ENCODE measurements at regions not wholly inside any gene's neighbourhood (a gene's known extent, or its start where the extent isn't known, plus 50 kb on each side); places are given as distances from the start of the nearest gene placed in this dataset.

DNA sequence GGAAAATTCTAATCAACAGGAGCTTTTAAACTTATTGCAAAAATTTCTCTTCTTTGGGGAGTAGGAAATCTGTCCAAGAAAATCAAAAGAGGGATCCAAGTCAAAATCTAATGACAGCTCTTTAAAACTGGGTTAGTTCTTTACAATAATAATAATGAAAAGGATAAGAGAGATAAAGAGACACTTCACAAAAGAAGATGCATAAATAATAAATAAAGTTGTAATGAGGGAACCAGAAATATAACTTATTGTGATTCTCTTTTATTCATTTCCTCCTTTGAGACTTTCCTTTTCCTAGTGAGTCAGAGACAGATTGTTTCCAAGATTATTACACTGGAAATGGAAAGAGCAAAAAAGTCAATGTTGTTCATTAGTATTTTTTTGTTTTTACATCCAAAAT, 1029.3 kb downstream of the PCDH17 start:
- ATAC-seq, result no peak
- ChIA-PET POLR2A (no interaction called here), CTCF (no interaction called here)
- Mint-ChIP-seq H3K27me3 (ENCODE audit: low read depth) (no peaks in the 10 kb centered on the region), H3K9me3 (peaks cover 4% of the 10 kb centered on the region; the same call in 1 of the 2 replicates), H3K4me3 (no peak overlapping the region), H3K36me3 (no peaks in the 10 kb centered on the region), H3K27ac (no peak overlapping the region), H3K4me1 (peaks cover 8% of the 10 kb centered on the region; the same call in 1 of the 2 replicates)
- TF ChIP-seq, protein P1, sequence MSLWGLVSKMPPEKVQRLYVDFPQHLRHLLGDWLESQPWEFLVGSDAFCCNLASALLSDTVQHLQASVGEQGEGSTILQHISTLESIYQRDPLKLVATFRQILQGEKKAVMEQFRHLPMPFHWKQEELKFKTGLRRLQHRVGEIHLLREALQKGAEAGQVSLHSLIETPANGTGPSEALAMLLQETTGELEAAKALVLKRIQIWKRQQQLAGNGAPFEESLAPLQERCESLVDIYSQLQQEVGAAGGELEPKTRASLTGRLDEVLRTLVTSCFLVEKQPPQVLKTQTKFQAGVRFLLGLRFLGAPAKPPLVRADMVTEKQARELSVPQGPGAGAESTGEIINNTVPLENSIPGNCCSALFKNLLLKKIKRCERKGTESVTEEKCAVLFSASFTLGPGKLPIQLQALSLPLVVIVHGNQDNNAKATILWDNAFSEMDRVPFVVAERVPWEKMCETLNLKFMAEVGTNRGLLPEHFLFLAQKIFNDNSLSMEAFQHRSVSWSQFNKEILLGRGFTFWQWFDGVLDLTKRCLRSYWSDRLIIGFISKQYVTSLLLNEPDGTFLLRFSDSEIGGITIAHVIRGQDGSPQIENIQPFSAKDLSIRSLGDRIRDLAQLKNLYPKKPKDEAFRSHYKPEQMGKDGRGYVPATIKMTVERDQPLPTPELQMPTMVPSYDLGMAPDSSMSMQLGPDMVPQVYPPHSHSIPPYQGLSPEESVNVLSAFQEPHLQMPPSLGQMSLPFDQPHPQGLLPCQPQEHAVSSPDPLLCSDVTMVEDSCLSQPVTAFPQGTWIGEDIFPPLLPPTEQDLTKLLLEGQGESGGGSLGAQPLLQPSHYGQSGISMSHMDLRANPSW (CRISPR knock-in tag; conservative IDR thresholded peaks at IDR 0.05; ENCODE audit: low read depth), result no peak
- TF ChIP-seq, protein P2, sequence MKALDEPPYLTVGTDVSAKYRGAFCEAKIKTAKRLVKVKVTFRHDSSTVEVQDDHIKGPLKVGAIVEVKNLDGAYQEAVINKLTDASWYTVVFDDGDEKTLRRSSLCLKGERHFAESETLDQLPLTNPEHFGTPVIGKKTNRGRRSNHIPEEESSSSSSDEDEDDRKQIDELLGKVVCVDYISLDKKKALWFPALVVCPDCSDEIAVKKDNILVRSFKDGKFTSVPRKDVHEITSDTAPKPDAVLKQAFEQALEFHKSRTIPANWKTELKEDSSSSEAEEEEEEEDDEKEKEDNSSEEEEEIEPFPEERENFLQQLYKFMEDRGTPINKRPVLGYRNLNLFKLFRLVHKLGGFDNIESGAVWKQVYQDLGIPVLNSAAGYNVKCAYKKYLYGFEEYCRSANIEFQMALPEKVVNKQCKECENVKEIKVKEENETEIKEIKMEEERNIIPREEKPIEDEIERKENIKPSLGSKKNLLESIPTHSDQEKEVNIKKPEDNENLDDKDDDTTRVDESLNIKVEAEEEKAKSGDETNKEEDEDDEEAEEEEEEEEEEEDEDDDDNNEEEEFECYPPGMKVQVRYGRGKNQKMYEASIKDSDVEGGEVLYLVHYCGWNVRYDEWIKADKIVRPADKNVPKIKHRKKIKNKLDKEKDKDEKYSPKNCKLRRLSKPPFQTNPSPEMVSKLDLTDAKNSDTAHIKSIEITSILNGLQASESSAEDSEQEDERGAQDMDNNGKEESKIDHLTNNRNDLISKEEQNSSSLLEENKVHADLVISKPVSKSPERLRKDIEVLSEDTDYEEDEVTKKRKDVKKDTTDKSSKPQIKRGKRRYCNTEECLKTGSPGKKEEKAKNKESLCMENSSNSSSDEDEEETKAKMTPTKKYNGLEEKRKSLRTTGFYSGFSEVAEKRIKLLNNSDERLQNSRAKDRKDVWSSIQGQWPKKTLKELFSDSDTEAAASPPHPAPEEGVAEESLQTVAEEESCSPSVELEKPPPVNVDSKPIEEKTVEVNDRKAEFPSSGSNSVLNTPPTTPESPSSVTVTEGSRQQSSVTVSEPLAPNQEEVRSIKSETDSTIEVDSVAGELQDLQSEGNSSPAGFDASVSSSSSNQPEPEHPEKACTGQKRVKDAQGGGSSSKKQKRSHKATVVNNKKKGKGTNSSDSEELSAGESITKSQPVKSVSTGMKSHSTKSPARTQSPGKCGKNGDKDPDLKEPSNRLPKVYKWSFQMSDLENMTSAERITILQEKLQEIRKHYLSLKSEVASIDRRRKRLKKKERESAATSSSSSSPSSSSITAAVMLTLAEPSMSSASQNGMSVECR (CRISPR knock-in tag; IDR thresholded peaks at IDR 0.05; ENCODE audit: borderline replicate concordance), result no peak
- TF ChIP-seq, protein P3, sequence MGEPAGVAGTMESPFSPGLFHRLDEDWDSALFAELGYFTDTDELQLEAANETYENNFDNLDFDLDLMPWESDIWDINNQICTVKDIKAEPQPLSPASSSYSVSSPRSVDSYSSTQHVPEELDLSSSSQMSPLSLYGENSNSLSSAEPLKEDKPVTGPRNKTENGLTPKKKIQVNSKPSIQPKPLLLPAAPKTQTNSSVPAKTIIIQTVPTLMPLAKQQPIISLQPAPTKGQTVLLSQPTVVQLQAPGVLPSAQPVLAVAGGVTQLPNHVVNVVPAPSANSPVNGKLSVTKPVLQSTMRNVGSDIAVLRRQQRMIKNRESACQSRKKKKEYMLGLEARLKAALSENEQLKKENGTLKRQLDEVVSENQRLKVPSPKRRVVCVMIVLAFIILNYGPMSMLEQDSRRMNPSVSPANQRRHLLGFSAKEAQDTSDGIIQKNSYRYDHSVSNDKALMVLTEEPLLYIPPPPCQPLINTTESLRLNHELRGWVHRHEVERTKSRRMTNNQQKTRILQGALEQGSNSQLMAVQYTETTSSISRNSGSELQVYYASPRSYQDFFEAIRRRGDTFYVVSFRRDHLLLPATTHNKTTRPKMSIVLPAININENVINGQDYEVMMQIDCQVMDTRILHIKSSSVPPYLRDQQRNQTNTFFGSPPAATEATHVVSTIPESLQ (CRISPR knock-in tag; IDR thresholded peaks at IDR 0.05), result no peak
- no peak for TF ChIP-seq ZNF232 (CRISPR knock-in tag; IDR thresholded peaks at IDR 0.05)
- no peak for DNase-seq (ENCODE audit: low spot score)

DNA sequence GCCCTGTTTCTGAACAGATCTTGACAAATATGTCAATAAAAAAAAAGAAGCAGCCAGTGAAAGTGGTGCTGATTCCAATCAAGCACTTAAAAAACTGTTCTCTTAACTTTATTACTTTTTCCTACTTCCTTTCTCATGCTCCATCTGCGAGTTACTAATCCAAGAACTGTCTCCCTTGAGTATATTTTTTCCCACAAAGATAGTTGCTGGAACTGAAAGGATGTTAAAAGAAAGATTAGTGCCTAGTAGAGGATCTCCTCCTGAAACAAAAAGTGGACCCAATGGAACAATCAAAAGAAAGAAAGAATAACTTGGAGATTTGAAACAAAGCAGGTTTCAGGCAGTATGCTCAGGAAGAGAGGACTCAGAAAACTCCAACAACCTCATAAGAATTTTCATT, 1034.8 kb downstream of the PCDH17 start:
- DNase-seq (ENCODE audit: low spot score) (no peak), ATAC-seq (no peak)
- Mint-ChIP-seq H3K36me3 (no peaks in the 10 kb centered on the region), H3K27ac (no peak overlapping the region), H3K27me3 (ENCODE audit: low read depth) (no peaks in the 10 kb centered on the region), H3K4me3 (no peak overlapping the region), H3K9me3 (no peaks in the 10 kb centered on the region), H3K4me1 (peaks cover 9% of the 10 kb centered on the region)
- TF ChIP-seq PRRX2 (CRISPR knock-in tag; IDR thresholded peaks at IDR 0.05), result no peak
- TF ChIP-seq ZNF416 (CRISPR knock-in tag; IDR thresholded peaks at IDR 0.05), result no peak
- no peak for TF ChIP-seq GTF2I (CRISPR knock-in tag; conservative IDR thresholded peaks at IDR 0.05)
- no peak for TF ChIP-seq ZNF317 (CRISPR knock-in tag; IDR thresholded peaks at IDR 0.05; ENCODE audit: borderline replicate concordance, low read depth)
- TF ChIP-seq, protein P4, sequence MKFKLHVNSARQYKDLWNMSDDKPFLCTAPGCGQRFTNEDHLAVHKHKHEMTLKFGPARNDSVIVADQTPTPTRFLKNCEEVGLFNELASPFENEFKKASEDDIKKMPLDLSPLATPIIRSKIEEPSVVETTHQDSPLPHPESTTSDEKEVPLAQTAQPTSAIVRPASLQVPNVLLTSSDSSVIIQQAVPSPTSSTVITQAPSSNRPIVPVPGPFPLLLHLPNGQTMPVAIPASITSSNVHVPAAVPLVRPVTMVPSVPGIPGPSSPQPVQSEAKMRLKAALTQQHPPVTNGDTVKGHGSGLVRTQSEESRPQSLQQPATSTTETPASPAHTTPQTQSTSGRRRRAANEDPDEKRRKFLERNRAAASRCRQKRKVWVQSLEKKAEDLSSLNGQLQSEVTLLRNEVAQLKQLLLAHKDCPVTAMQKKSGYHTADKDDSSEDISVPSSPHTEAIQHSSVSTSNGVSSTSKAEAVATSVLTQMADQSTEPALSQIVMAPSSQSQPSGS (CRISPR knock-in tag; IDR thresholded peaks at IDR 0.05; ENCODE audit: borderline replicate concordance, low read depth), result no peak
- TF ChIP-seq ZNF423 (CRISPR knock-in tag; IDR thresholded peaks at IDR 0.05), result no peak
- no peak for TF ChIP-seq ZNF121 (CRISPR knock-in tag; IDR thresholded peaks at IDR 0.05)
- TF ChIP-seq, protein P3 (CRISPR knock-in tag; IDR thresholded peaks at IDR 0.05), result no peak
- TF ChIP-seq ESRRA (CRISPR knock-in tag; IDR thresholded peaks at IDR 0.05; ENCODE audit: borderline replicate concordance), result no peak
- TF ChIP-seq, protein P5, sequence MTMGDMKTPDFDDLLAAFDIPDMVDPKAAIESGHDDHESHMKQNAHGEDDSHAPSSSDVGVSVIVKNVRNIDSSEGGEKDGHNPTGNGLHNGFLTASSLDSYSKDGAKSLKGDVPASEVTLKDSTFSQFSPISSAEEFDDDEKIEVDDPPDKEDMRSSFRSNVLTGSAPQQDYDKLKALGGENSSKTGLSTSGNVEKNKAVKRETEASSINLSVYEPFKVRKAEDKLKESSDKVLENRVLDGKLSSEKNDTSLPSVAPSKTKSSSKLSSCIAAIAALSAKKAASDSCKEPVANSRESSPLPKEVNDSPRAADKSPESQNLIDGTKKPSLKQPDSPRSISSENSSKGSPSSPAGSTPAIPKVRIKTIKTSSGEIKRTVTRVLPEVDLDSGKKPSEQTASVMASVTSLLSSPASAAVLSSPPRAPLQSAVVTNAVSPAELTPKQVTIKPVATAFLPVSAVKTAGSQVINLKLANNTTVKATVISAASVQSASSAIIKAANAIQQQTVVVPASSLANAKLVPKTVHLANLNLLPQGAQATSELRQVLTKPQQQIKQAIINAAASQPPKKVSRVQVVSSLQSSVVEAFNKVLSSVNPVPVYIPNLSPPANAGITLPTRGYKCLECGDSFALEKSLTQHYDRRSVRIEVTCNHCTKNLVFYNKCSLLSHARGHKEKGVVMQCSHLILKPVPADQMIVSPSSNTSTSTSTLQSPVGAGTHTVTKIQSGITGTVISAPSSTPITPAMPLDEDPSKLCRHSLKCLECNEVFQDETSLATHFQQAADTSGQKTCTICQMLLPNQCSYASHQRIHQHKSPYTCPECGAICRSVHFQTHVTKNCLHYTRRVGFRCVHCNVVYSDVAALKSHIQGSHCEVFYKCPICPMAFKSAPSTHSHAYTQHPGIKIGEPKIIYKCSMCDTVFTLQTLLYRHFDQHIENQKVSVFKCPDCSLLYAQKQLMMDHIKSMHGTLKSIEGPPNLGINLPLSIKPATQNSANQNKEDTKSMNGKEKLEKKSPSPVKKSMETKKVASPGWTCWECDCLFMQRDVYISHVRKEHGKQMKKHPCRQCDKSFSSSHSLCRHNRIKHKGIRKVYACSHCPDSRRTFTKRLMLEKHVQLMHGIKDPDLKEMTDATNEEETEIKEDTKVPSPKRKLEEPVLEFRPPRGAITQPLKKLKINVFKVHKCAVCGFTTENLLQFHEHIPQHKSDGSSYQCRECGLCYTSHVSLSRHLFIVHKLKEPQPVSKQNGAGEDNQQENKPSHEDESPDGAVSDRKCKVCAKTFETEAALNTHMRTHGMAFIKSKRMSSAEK (CRISPR knock-in tag; IDR thresholded peaks at IDR 0.05; ENCODE audit: borderline replicate concordance), result no peak
- ChIA-PET CTCF (no interaction called here), POLR2A (no interaction called here)

Data from WTC11 (cell line).